HG02588 (cell line): ENCODE measurements at regions not wholly inside any gene's neighbourhood (a gene's known extent, or its start where the extent isn't known, plus 50 kb on each side); places are given as distances from the start of the nearest gene placed in this dataset.

Experiments
- ATAC-seq: cut with Tn5 transposase; IDR thresholded peaks from one replicate; pipeline ENCODE4 v1.9.1; 2021; ENCODE audit warnings: mild to moderate bottlenecking, moderate library complexity; ENCODE audit not compliant: unreplicated experiment

DNA sequence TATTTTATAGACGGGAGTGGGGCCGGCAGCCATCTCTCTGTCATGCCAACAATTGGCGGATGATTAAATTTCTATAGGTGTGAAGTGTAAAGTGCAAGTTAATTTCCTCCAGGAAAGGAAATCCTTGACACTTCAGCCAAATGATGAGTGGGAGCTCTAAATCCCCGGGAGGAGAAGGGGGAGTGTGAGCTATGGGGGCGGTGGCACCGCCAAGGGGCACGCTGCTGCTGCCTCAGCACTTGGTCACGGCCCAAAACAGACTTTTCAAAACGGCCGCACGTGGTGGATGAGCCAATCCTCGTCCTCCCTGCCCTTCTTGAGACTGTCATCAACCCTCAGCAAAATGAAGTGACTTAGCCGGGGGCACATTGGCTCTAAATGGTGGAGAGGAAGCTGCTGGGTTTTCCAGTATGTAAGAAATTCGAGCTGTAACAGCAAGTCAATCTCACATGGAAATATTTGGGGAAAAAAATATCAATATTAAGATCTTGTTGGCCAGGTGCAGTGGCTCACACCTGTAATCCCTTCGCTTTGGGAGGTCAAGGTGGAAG, 200.8 kb downstream of the TFCP2L1 start:
- no peak for ATAC-seq

DNA sequence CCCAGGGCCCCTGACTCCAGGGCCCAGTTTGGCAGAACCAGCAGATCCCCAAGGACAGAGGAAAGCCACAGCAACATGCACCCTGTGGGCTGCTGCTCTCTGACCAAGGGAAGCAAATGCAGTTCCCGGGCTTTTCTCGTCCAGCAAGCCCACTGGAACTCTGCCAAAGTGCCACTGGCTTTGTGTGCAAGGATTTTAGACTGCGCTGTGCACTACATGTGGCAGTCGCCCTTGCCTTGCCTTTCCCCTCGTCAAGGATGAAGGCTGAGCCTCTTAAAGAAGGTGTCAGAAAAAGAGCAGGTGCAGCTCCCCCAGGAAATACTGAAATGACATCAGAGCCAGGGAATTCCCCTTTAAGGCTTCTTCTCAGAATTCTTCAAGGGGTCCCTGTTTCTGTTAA, 199.2 kb downstream of the TFCP2L1 start:
- no peak for ATAC-seq

DNA sequence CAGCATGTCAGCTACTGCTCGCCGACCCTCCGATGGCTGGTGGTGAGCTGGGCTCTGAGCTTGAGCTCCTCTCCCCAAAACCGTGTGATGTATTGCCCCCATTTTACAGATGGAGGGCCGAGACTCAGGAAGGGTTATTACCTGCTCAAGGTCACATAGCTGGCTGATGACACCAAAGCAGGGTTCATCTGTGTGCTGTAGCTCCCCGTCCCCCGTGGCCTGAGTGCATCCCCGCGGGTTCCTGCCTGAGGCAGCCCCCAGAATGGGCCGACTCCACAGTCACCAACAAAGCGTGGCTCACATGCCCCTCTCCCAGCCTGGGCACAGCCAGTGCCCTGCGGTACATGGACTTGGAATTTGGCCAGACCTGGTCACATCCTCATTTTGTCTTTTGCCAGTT, 198.6 kb downstream of the TFCP2L1 start:
- ATAC-seq = no peak

DNA sequence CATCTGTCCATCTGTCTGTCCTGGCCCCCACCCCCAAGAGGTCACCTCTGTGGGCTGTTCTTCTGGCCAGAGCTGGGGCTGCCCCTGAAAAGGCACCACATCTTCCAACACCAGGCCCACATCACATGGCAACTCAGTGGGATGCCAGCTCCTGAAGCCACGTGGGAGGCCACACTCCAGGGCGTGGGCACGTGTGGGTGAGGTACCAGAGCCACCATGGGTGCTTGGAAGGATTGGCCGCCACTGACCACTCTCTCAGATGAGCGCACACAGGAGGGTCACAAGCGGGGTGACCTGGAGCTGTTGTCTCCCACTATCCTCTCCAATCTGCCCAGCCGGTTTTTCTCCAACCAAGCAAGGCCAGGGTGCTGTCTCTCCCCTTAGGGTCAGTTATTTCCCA, 197.9 kb downstream of the TFCP2L1 start:
- ATAC-seq = no peak

DNA sequence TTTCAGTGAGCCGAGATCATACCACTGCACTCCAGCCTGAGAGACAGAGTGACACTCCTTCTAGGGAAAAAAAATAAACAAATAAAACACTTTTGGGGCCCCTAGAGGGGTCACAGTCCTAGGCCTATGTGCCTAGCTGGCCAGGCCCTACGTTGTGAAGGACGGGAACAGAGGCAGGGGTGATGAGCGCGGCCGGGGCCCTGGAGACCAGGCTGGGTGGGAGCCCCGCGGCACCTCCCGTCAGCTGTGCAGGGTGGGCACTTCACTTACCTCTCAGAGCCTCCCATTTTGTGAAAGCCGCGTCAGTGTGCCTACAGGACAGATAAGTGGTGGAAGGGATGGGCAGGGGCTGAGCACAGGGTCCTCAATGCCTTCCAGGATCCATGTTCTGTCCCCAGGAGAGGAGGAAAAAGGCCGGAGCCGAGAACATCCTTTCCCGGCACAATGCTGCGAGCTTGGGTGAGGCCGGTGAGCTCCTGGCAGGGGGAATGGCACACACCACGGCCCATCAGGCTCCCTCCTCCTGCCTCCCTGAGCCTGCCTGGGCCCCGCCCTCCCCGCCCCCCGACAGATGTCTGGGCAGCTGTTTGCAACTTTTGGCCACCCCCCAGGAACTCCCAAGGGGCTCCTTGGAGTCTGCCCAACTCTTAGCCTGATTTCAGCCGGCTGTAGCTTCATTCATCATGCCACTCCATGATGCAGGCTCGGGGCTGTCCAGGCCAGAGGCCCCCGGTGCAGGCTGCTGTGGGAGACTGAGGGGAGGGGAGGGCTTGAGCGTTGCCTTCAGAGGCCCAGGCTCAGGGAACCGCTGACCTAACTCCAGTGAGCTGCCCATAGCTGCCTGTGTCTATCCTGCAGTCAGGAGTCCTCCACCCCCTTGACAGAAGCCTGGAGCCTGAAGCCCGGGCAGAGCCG, 196.5 kb downstream of the TFCP2L1 start:
- ATAC-seq = no peak

DNA sequence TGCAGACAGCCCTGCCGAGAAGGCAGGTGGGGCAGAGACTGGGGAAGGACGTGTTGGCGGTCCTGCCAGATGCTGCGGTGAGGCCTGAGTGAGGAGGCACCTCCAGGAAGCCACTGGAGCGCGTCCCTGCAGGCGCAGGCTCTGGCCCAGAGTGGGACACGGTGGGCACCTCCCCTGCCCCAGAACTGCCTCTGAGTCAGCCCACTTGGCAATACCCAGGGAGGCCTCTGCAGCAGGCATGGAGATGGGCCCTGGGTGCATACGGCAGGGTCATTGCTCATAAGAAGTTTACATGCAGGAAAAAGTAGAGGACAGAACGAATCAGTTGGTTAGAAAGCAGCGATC, 195.9 kb downstream of the TFCP2L1 start:
- no peak for ATAC-seq

DNA sequence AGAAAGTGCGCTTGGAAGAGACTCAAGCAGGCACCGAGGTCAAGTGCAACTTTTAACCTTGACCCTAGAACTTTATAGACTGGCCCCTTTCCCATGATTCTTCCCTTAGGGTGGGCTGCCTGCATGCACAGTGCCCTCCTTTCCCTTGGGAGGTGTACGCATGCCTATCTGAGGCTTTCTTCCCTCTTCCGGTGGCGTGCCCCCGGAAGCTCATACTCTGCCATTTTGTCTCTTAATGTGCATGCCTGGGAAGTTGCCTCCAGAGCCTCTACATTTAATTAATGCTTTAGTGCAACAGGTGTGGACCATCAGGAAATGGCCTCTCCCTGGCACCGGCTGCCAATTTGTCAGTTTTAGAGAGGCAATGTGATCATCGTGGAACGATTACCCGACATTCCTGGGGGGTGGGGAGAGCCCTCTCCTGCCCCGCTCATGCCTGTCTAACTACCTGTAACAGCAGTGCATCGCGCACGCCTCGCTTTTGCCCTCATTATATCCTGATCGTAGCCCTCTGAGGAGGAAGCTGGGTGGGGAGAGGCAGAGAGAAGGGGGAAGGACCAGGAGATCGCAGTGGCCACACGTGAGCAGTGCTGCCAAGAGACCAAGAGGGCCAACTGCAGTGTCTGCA, 194.8 kb downstream of the TFCP2L1 start:
- no peak for ATAC-seq

DNA sequence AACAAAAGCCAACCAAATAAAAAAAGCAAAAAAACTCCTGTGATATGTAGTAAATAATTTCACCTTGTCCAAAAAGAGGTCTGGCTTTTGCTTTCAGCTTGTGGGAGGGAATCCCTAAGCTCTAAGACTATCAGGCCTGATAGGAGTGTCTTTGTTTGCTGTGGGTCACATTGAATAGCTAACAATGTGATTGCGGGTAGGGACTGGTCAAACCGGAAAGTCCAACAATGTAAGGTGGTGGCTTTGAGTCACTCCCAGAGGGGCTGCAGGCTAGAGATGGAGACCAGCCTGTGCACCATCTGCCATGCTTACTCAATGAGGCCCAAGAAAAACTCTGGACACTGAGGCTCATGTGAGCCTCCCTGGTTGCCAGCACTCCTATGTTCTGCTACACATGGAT, 192.9 kb downstream of the TFCP2L1 start:
- no peak for ATAC-seq

DNA sequence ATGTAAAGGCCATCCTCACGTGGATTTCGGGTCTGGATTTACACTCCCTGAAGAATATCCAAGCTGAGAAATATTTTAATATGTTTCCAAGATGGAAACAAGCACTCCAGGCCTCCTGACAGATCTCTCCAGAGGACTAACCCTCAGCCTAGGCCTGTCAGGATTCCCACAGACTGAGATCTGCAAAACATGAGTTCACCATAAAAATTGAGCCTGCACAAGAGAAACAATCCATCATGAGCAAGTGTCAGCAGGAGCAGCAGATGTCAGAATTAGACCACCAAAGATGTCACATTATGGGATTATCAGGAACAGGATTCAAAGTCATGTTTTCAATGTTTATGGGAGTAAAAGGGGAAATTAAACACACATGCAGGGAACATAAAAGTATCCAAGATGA, 191.3 kb downstream of the TFCP2L1 start:
- ATAC-seq = no peak

DNA sequence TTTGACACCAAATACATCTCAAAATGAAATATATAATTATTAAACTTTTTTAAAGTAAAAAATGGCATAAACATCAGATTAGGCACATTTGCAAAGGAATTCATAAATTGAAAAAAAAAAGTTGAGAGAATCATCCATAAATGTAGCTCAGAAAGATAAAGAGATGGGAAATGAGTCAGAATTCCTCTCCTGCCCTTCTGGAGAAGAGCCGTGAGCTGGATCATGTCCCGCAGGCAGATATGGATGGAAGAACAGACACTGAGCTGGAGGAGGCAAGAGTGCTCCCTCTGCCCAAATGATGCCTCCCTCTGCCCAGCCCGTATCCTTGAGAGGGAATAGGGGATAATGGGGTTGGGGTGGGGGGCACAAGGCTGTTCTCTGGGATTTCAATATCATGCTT, 190.9 kb downstream of the TFCP2L1 start:
- ATAC-seq = no peak

DNA sequence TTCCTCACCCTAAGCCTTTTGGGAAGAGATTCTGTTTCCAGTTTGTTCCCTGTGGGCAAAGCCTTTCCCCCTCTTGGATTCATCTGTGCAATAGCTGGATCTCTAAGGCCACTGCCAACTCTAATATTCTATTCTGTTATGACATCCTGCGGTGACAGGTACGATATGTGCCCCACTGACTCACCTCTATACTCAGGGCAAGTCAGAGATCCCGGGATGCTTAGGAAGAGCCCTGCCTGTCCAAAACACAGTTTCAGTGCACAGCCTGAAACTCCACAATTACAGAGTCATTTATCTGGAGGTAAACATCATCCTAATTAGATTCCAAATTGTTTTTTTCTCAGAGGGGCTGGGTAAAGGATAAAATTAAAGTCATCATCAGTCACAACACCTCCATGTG, 190.2 kb downstream of the TFCP2L1 start:
- no peak for ATAC-seq

DNA sequence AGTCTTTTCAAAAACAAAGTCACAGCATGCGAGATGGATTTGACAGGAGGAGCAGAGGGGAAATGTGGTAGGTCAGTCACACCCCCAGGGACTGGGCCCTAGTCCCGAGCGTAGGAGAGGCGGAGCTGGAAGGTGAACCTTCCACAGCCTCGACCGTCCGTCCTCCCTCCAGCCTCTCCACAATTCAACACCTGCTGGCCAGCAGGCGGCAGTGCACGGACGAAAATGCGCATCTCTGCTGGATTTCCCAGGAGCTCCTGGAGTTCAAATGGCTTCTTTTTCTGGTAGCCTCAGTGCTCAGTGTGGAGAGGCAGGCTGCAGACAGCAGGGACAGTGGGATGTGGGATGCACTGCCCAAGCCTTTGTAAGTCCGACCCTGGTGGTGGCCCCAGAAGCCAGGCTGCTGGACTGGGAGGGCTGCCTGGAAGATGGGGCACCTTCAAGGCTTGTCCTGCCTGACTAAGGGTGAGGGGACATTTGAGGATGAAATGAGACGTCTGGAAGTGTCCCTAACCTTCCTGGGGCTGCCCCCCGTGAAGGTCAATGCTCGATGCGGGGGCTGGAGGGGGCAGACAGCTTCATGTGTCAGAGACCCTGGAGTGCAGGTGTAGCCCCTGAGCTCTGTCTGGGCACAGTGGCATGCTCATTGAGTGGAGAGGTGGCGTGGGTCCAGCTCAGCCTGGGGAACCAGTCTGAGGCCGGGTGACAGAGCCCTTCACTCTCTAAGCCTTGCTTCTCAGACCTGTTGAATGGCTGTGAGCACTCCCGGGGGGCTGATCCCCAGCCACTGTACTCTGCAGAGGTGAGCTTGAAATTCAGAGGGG, 189.5 kb downstream of the TFCP2L1 start:
- no peak for ATAC-seq

DNA sequence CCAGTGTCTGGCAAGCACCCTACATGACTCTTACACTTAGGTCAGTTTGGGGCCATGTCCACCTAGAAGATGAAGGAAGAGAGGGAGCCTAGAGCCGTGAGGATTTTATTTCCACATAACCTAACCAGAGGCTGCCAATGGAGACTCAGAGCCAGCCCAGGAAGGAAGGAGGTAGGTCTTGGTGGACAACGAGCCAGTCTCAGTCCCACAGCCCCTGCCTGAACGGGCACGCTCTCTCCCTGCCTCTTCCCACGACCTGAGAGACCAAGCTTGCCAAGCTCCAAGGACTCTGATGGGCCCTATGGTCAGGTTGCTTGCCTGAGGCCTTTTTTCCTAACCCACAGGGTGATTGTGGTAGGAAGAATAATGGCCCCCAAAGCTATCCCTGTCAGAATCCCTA, 188.4 kb downstream of the TFCP2L1 start:
- ATAC-seq = no peak

DNA sequence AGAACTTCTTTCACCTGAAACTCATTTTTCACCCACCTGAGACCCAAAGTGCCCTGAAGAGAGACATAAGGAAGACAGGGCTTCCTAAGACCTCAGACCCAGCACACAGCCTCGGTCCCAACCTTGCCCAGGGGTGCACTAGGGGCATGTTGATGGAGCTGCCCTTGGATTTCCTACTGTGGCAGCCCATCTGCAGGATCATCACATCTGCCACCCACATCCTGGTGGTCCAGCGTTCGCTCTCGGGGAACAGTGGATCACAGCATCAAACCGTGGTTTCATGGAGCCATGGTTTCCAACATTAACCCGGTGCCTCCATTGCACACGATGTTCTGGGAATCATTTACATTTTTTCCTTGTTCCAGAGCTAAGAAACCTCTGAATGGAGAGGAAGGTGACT, 186.4 kb downstream of the TFCP2L1 start:
- no peak for ATAC-seq

DNA sequence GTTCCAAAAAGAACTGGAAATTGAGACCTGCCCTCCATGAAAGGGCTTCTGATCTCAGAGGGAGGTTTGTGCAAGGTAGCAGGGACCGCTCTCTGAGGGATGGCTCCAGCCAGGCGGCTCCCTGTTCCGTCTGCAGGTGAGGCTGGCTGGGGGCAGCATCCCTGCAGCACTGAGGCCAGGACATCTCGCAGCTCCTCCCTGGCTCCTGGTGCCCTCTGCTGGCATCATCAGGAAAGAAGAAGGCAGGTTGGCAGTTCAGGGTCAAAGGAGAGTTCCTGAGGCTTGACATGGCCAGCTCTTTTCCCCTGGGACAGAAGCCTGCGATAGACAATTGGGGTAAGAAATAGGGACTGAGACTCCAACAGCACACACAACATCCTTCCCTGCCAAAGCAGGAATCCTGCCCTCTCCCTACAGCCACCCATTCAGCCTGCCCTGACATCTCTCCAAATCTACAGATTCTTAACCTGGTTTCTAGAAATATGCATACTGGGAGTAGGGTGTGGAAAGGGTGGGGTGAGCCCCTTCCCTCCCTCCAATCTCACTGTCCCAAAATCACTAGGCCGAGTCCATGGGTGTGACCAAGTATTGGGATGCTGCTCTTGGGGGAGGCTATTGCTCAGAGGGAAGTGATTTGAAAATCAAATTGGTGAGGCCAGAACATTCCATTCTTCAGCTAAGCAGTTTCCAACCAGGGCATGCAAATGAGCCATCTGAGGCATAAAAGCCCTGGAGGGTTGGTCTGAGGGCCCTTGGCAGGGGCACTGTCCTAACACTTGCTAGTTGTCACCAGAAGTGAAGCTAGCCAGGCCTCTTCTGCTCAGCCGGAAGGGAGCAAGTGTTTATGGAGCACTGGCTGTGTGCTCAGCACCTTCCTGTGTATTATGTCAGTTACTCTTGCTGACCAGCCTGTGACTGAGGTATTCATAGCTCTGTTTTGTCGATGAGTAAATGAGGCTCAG, 185.4 kb downstream of the TFCP2L1 start:
- no peak for ATAC-seq

DNA sequence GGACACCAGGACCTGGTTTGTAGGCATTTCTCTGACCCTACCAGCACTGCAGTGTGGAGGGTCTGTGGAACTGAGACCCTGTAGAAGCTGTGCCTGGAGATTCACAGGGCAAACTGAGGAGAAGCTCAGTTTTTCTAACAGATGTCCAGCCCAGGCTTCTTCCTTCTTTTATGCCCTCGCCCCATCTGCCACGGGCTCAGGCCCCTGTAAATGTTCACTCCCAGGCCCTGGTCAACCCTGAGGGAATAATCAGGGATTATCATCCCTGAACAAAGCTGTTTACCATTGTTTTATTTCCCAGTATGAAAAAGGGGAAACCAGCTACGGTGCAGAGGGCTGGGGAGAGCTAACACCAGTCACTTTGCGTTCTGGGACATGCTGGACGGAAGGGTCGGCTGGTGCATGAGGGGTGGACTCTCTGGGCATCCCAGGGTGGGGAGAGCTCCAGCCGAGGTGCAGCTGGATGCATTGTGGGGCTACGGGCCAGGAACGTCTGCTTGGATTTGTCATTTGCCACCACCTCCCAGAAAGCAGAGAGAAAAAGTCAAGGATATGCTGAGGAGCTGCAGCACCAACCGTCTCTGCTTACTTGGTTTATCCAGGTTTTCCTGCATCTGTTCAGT, 183.8 kb downstream of the TFCP2L1 start:
- ATAC-seq = no peak

DNA sequence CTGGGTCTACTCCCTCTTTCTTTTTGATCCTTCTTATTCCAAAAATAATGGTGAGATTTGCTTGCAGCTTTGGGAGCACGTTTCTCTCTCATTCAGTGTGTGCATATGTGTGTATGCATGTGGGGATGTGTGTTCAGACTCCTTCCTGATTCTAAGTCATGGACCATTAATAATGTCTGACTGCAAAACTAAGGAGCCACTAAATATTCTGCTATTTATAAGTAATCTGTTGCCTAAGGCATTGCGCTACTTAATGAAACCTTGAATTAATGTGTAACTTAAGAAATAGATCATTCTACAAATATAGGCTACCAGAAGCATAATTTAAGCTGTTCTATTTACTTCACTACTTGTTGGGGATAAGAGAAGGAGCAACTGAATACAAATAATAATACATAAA, 182.1 kb downstream of the TFCP2L1 start:
- ATAC-seq = no peak

DNA sequence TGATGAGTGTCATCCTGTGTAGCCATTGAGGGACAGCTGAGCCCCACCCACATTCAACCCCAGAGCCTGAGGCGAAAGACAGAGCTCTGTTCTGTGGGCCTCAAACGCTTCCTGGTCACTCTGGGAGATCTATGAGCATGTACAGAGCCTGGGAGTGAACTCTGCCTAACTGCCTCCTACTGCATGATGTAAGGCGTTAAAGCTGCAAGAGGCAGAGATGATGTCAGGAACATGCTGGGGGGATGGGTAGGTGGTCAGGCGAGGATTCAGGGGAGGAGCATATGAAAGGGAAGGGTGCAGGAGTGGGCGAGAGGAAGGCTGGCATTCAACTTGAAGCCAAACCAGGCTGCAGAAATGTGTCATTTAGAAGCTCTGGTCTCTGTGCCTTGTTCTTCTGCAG, 181.0 kb downstream of the TFCP2L1 start:
- ATAC-seq = no peak

DNA sequence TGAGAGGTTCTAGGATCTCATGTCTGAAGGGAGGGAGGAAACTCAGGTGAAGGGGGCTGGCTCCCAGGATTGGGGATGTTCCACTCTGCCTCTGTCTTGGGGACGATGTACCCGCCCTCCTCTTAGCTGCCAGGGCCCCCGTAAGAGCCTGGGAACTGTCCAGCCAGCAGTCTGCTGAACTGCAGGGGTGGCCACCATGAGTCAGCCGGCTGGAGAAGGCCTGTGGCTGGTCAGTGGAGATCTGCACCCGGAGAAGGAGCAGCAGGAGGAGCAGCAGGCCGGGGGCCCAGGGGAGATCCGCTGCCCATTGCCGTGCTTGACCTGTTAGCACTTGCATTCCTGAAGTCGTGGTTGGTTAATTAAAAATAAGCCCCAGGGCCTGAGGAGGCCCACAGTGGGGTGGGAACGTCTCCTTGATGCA, 180.3 kb downstream of the TFCP2L1 start:
- no peak for ATAC-seq

DNA sequence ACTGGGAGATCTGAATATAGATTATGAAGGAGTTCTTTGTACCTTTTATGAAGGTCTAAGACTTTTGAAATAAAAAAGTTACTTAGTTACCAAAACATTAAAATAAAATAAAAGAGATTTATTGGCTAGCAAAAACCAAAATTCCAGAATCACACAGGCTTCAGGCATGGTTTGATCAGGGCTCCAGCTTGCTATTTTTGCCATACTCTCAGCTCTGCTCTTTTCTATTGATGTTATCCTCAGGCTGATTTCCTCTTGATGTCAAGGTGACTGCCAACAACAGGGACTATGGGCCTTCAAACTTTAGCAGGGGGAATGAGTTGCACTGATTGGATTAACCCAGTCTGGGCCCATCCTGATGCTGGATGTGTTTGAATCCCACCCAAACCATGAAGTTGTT, 174.1 kb downstream of the TFCP2L1 start:
- no peak for ATAC-seq
